Testis (tissue), 2 donors: ENCODE measurements at regions not wholly inside any gene's neighbourhood (a gene's known extent, or its start where the extent isn't known, plus 50 kb on each side); places are given as distances from the start of the nearest gene placed in this dataset.

Experiments used
- DNase-seq: peaks from one replicate; pipeline ENCODE4 v3.0.0-alpha.2; 2019
- H3K27ac ChIP-seq, 2 donors: fragments of 200-600 bp; sonication (generic); one replicate each; pipeline ENCODE4 v1.5.1; 2019
- H3K27me3 ChIP-seq: fragments of 200-600 bp; sonication (generic); one replicate; pipeline ENCODE4 v1.5.1; 2019
- H3K36me3 ChIP-seq: fragments of 200-600 bp; sonication (generic); one replicate; pipeline ENCODE4 v1.5.1; 2017; ENCODE audit warnings: low read depth; ENCODE audit errors: missing control alignments
- H3K4me1 ChIP-seq: fragments of 200-600 bp; sonication (generic); one replicate; pipeline ENCODE4 v1.5.1; 2019
- H3K4me3 ChIP-seq, 2 donors: fragments of 200-600 bp; sonication (generic); one replicate each; pipeline ENCODE4 v1.5.1; 2017 to 2019
- H3K9me3 ChIP-seq: fragments of 200-600 bp; sonication (generic); one replicate; pipeline ENCODE4 v1.5.1; 2017
- CTCF ChIP-seq, 3 experiments: fragments of 450-650 bp in 2 of 3; fragments of 200-600 bp in 1 of 3; sonication (generic) in 1 of 3; IDR thresholded peaks; one replicate each; pipeline ENCODE4 v1.5.1; 2016 to 2019; ENCODE audit warnings: antibody characterized with exemption in 3 of 3, mild to moderate bottlenecking in 2 of 3, moderate library complexity in 1 of 3
- POLR2A ChIP-seq: fragments of 450-650 bp; IDR thresholded peaks from one replicate; pipeline ENCODE4 v1.6.1; 2017; ENCODE audit warnings: antibody characterized with exemption, mild to moderate bottlenecking, moderate library complexity
- WGBS, 2 donors: methylation state at CpG; one replicate each; pipeline ENCODE4 v1.1.5; 2018; 5-methylcytosine and 5-hydroxymethylcytosine counted together
- intact Hi-C: fragments of 100-400 bp; cut with DNase I; formaldehyde crosslinking; loops from one replicate; pipeline ENCODE4 v1.15.1; 2023; ENCODE audit warnings: low total_unique reads

DNA sequence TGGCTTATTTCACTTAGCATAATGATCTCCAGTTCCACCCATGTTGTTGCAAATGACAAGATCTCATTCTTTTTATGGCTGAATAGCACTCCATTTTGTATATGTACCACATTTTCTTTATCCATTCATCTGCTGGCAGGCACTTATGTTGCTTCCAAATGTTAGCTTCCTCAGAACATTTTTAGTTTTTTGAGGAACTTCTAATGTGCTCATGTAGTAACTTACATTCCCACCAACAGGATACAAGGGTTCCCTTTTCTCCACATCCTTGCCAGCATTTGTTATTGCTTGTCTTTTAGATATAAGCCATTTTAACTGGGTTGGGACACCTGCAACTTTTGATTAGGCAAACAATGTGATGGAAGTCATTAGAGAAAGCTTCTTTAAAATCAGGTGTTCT is 454.2 kb downstream of the NLGN4X start:
- no peak overlapping the region for H3K4me3 ChIP-seq
- no peaks in the 10 kb centered on the region for H3K9me3 ChIP-seq
- no peak overlapping the region for H3K27ac ChIP-seq
- no peak for DNase-seq
- H3K27me3 ChIP-seq = no peaks in the 10 kb centered on the region
- no peaks in the 10 kb centered on the region for H3K4me1 ChIP-seq
- H3K36me3 ChIP-seq = no peaks in the 10 kb centered on the region
- intact Hi-C loops = no loop called here
- TF ChIP-seq POLR2A (no peak), CTCF (IDR thresholded peaks at IDR 0.05) (no peak)

DNA sequence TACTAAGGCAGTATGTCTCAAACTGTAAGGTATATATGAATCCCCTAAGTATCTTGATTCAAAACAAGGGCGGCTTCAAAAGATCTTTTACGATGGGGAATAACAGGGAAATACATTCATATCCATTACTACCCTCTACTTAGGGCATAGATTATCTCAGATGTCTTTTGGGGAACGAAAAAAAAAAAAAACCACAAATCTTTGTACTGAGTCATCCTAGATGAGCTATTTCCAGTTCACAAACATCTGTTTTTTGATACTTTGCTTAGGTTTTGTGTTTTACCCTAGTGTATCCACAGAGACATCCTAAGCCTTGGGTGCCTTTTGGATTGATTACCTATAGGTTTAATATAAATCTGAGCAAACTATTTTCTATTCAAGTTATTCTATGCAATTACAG is 457.2 kb downstream of the NLGN4X start:
- TF ChIP-seq POLR2A (no peak), CTCF (IDR thresholded peaks at IDR 0.05) (no peak)
- no peaks in the 10 kb centered on the region for H3K36me3 ChIP-seq
- WGBS, 2 donors = 80% methylated on average over 3 of the region's 3 CpGs
- H3K4me1 ChIP-seq = no peaks in the 10 kb centered on the region
- H3K9me3 ChIP-seq = no peaks in the 10 kb centered on the region
- H3K4me3 ChIP-seq = no peak overlapping the region
- intact Hi-C loops = no loop called here
- DNase-seq = no peak
- H3K27me3 ChIP-seq = no peaks in the 10 kb centered on the region
- H3K27ac ChIP-seq = no peak overlapping the region

DNA sequence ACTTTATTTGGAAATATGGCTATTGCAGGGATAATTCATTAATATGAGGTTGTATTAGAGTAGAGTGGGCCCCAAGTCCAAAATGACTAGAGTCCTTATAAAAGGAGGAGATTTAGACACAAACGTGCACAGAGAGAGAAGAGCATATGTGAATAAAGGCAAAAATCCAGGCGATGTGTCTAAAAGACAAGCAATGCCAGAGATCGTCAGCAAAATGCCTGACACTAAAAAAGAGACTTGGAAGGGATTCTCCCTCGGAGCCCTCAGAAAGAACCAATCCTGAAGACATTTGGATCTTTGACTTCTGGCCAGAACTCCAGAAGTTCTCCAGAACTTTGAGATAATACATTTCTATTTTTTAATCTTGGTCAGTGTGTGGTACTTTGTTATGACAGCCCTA is 472.1 kb downstream of the NLGN4X start:
- Histone ChIP-seq H3K9me3 (no peaks in the 10 kb centered on the region), H3K4me3 (no peak overlapping the region), H3K36me3 (no peaks in the 10 kb centered on the region), H3K4me1 (no peaks in the 10 kb centered on the region), H3K27ac (no peak overlapping the region), H3K27me3 (no peaks in the 10 kb centered on the region)
- intact Hi-C loops = no loop called here
- DNase-seq = no peak
- 53 to 67% methylated on average over 4 of the region's 4 CpGs for WGBS, 2 donors
- TF ChIP-seq CTCF (IDR thresholded peaks at IDR 0.05) = no peak
- TF ChIP-seq POLR2A = no peak

DNA sequence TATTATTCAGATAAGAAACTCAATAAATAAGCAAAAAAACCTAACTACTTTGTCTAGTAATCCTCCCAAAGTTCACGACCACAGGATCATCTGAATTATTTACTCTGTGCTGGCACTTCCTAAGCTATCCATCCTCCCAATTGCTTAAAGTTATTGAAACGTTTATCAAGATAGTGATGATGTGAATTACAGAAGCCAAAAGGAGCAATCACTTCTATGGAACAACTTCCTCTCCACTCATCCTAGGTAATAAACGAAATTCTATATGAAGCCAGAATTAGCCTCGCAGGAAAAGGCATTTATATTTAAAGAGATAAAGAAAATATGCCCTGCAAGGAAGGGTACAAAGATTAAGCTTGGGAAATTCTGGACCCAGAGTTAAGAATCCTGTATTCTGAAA is 475.4 kb downstream of the NLGN4X start:
- 42 to 46% methylated on average over 4 of the region's 4 CpGs for WGBS, 2 donors
- no peak for TF ChIP-seq POLR2A
- TF ChIP-seq CTCF (IDR thresholded peaks at IDR 0.05) = no peak

DNA sequence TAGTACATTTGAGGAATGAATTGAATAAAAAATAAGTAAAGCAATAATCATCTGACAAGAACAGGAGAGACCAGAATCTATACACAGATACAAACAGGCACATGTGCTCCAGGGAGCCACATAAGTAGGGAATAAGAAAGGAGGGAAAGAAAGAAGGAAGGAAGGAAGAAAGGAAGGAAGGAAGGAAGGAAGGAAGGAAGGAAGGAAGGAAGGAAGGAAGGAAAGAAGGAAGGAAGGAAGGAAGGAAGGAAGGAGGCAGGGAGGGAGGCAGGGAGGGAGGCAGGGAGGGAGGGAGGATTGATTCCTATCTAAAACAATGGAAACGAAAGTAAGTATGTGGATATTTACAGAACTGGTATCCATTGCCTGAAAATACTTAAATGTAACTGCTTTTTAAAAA is 475.8 kb downstream of the NLGN4X start:
- TF ChIP-seq POLR2A (no peak), CTCF (IDR thresholded peaks at IDR 0.05) (no peak)
- Histone ChIP-seq H3K36me3 (no peaks in the 10 kb centered on the region), H3K9me3 (no peaks in the 10 kb centered on the region), H3K4me3 (no peak overlapping the region), H3K27ac (no peak overlapping the region), H3K27me3 (no peaks in the 10 kb centered on the region), H3K4me1 (no peaks in the 10 kb centered on the region)
- intact Hi-C loops = no loop called here
- 55 to 82% methylated on average over 1 of the region's 1 CpG for WGBS, 2 donors
- no peak for DNase-seq

More for the DNA sequence above, 475.4 kb downstream of the NLGN4X start:
- H3K4me3 ChIP-seq = no peak overlapping the region
- no peak for DNase-seq
- no peaks in the 10 kb centered on the region for H3K4me1 ChIP-seq
- no peaks in the 10 kb centered on the region for H3K27me3 ChIP-seq
- intact Hi-C loops = no loop called here
- H3K36me3 ChIP-seq = no peaks in the 10 kb centered on the region
- no peaks in the 10 kb centered on the region for H3K9me3 ChIP-seq
- no peak overlapping the region for H3K27ac ChIP-seq
